ENCODE measurements at regions not wholly inside any gene's neighbourhood (a gene's known extent, or its start where the extent isn't known, plus 50 kb on each side); places are given as distances from the start of the nearest gene placed in this dataset.

DNA sequence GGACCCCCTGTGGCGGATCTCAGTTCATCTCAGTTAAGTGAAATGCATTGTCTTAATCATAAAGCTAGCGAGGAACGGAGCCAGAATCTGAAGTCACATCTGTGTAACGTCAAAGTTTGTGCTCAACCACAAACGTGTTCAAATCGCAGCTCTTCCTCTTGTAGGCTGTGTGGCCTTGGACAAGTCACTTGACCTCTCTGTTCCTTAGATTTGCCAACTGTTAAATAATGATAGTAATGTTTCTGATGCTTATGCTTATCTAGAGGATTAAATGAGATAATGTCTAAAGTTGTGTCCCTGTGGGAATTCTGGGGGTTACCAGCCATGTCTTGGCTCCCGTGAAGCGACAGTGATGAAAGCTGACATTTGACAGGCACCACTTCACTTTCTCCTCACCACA lies 69.2 kb upstream of the NEURL1B start:
- in situ Hi-C loops (cut with HindIII; ENCODE audit: low pct_unique_long_range_greater_than_20kb, low sequenced_read_pairs) = no loop called here
- no peak for DNase-seq (ENCODE audit: low read depth, low spot score)

DNA sequence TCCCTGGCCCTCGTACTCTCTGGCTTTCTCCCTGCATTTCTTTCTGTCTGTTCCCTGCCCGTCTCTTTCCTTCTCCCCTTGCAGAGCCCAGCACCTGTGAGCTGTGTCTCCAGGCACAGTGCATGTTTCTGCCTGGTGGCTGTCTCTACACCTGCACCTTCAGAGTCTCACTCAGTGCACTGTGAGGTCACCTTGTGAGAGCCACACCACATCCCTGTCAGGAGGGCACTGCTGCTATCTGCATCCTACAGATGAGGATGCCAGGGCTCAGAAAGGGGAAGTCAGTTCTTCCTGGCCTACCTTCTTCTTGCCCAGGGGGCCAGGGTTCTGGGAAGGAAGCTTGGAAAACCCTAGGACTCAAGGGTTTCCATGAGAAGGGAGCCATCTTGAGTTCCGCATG lies 69.7 kb upstream of the NEURL1B start:
- in situ Hi-C loops (cut with HindIII; ENCODE audit: low pct_unique_long_range_greater_than_20kb, low sequenced_read_pairs) = no loop called here
- no peak for DNase-seq (ENCODE audit: low read depth, low spot score)

DNA sequence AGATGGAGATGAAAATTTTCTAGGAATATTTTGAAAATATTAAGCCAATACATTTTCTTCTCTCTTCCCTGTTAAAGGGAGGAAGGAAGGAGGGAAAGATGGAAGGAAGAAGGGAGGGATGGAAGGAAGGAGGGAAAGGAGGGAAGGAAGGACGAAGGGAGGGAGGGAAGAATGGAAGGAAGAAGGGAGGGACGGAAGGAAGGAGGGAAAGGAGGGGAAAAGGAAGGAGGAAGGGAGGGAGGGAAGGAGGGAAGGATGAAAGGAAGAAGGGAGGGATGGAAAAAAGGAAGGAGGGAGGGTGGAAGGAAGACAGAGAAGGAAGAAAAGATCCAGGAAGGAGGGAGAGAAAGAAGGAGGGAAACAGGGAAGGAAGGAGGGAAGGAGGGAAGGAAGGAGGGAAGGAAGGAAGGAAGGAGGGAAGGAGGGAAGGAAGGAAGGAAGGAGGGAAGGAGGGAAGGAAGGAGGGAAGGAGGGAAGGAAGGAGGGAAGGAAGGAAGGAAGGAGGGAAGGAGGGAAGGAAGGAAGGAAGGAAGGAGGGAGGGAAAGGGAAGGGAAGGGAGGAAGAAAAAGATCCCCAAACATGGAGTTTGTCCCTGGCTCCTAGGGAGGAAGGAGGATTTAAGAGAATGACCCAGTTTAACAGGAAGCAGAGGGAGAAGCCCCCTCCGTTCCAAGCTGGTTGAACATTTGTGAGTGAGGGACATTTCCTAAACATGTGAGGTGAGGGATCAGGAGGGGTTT lies 70.3 kb upstream of the NEURL1B start:
- DNase-seq (ENCODE audit: low read depth, low spot score) = no peak
- in situ Hi-C loops (cut with HindIII; ENCODE audit: low pct_unique_long_range_greater_than_20kb, low sequenced_read_pairs) = no loop called here

DNA sequence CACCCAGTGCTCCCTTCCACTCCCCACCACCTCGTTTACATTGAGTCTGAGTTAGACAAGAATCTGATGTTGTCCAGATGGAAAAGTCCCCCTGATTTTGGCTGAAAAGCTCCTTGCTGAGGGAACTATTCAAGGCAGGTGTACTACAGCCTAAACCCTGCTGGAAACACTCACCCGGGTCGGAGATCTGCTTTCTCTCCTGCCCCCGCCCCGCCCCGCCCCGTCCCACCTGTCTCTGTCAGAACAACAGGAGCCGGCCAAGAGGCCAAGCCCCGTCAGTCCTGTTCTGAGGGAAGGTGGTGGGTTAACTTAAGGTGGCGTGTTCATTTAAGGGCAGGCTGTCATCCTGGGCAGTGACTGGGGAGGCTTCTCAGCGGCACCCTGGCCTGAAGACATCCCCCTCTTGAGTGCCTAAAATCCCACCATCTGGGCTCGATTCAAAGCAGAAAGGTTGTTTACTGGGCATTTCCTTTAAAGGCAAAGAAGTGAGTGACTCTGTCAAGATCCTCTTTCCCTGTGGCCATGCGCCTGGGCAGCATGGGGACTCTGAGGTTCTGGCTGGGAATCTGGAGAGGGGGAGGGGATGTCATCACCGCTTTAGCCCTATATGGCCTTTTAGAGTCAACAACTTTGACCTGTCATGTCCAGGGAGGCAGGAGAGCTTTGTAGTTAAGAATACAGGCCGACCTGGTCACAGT lies 71.1 kb upstream of the NEURL1B start:
- in situ Hi-C loops (cut with HindIII; ENCODE audit: low pct_unique_long_range_greater_than_20kb, low sequenced_read_pairs) = no loop called here
- DNase-seq (ENCODE audit: low read depth, low spot score) = no peak

DNA sequence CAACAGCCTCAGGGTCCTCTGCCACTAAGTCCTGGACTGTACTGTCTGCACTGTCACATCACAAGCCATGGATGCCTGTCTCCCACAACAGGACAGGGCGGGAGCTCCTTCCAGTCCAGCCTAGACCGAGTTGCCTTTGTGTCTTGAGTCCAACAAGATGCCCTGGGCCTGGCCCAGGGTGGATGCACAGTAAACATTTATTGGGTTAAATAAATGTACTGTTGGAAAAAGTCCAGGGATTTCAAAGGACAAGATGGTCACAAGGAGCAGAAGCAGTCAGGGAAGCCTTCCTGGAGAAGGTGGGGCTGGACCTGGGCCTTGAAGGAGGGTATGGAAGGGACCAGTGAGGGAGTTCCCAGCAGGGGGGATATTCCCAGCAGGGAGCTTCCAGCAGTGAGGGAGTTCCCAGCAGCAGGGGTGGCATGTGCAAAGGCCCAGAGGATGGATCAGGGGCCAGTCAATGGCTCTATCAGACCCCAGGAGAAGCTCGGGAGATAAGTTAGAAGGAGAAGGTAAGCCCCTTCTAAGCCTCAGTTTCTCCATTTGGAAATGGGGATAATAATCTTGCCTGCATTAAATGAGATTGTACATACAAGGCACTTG lies 72.7 kb upstream of the NEURL1B start:
- in situ Hi-C loops (cut with HindIII; ENCODE audit: low pct_unique_long_range_greater_than_20kb, low sequenced_read_pairs) = no loop called here
- DNase-seq (ENCODE audit: low read depth, low spot score) = no peak

DNA sequence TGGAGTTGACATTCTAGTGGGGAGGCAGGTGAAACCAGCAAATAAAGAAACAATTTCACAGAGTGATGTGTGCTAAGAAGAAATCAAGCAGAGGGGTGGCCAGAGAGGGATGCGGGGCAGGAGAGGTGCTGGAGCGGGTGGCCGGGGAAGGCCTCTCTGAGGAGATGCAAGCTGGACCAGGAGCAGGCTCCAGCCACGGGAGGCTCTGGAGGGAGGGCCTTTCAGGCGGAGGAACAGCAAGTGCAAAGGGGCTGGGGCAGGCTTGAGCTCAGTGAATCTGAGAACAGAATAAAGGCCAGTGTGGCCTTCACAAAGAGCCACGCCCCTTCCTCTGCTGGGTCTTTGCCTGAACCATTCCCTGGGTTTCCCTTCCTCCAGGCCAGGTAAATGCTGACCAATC lies 73.2 kb upstream of the NEURL1B start:
- no peak for DNase-seq (ENCODE audit: low read depth, low spot score)
- in situ Hi-C loops (cut with HindIII; ENCODE audit: low pct_unique_long_range_greater_than_20kb, low sequenced_read_pairs) = no loop called here

DNA sequence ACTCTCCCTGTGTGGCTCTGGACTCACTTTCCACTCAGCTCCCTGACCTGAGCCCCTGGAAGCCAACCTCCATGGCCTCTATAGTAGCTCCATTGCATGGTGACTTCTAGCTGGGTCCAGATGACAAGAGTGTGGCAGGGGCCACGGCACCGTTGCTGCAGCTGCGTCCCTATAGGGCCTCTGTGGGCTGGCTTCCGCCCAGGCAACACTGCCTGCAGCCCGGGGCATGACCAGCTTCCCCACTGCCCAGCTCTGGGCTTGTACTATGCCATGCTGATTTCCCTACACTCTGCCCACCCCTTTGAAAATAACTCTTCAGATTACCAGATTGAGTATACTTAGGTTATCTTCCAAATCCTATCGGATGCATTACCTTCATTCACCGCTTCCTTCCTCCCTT lies 73.8 kb upstream of the NEURL1B start:
- no peak for DNase-seq (ENCODE audit: low read depth, low spot score)
- in situ Hi-C loops (cut with HindIII; ENCODE audit: low pct_unique_long_range_greater_than_20kb, low sequenced_read_pairs) = no loop called here

DNA sequence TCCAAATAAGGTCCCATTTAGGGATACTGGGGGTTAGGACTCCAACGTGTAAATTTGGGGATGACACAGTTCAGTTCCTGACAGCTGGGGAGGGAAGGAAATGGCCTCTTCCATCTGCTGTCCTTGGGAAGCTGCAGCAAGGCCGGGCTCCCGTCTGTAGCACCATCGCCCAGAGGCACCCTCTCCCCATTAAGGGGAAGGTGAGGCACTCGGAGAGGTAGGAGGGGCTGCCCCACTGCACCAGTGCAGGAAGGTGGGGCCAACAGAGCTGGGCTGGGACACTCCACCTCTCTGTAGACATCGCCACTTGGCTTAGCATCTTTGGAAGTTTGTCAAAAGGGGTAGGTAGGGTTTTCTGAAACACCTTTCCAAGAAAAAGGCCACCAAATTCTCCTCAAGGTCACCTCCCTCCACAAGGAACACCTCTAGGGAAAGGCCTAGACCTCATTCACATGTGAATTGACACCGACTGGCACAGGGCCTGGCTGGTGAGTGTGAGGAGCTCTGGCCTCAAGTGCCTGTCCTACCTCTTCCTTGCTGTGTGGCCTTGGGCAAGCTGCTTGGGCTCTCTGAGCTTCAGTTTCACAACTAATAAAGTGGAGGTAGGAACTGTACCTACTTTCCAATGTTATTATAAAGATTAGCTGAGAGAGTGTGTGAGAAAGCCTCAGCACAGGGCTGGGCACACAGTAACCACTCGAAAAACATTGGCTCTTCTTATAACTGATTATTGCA lies 75.0 kb upstream of the NEURL1B start:
- in situ Hi-C loops (cut with HindIII; ENCODE audit: low pct_unique_long_range_greater_than_20kb, low sequenced_read_pairs) = no loop called here
- no peak for DNase-seq (ENCODE audit: low read depth, low spot score)

DNA sequence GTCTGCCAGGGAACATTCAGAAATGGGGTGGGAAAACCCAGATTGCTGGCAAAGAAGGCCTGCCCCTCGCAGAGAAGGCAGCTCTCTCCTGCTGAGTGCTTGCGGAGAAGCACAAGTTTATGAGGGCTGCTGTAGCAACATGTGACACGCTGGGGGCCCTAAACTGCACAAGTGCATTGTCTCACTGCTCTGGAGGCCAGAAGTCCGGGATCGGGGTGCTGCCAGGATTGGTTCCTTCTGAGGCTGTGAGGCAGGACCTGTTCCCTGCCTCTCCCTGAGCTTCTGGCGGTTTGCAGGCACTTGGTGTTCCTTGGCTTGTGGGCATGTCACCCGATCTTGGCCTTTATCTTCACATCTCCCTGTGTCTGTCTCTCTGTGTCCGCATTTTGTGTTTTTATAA lies 75.6 kb upstream of the NEURL1B start:
- DNase-seq (ENCODE audit: low read depth, low spot score) = no peak
- in situ Hi-C loops (cut with HindIII; ENCODE audit: low pct_unique_long_range_greater_than_20kb, low sequenced_read_pairs) = no loop called here

DNA sequence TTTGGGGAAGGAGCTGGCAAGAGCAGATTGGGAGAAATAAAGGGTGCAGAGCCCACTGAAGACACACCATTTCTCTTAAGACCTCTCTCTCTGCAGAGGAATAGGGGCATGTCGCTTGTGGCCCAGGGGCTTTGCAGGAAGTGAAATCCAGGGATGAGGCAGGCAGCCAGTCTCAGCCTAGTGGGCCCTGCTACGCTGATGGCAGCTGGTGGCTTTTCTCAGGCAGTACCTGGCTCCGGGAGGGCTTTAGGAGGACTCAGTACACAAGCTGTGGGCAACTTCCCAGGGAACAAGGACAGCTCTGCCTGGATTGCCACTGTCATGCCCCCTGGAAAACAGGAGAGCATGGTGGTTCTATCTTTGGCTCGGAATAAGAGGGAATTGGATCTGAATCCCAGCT lies 76.2 kb upstream of the NEURL1B start:
- in situ Hi-C loops (cut with HindIII; ENCODE audit: low pct_unique_long_range_greater_than_20kb, low sequenced_read_pairs) = no loop called here

DNA sequence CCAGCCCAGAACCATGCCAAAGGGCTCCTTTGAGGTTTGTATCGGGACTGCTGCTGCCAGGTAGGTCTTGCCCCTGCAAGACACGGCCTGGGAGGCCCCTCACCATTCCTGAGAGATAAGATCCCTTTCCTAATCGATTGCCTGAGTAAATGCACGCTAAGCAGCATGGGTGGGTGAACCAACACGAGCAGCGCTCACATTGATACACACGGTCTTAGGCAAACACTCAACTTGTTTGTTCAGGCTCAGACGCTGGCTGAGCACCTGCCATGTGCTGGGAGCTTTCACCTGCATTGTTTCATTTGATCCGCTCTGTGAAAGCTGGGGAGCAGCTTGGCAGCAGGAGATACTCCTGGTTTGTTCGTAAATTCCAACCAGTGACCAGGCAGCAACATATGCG lies 76.9 kb upstream of the NEURL1B start:
- DNase-seq (ENCODE audit: low read depth, low spot score) = no peak
- in situ Hi-C loops (cut with HindIII; ENCODE audit: low pct_unique_long_range_greater_than_20kb, low sequenced_read_pairs) = no loop called here

More for the DNA sequence above, 76.2 kb upstream of the NEURL1B start:
- no peak for DNase-seq (ENCODE audit: low read depth, low spot score)

DNA sequence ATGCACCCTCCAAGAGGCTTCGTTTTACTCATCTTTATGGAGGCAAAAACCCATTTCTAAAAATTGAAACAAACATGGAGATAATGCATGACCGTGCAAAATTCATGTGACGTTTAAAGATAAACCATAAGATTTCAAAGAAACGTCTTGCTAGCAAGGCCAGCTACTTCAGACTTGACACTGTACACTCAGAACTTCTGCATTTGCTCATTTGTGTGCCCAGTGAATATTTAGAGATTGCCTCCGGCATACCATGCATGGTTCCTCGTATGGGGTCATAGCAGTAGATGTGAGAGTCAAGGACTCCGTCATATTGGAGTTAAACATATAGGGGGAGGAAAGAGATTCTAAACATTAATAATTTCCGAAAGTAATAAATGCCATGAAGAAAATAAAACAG lies 78.6 kb upstream of the NEURL1B start:
- in situ Hi-C loops (cut with HindIII; ENCODE audit: low pct_unique_long_range_greater_than_20kb, low sequenced_read_pairs) = no loop called here

DNA sequence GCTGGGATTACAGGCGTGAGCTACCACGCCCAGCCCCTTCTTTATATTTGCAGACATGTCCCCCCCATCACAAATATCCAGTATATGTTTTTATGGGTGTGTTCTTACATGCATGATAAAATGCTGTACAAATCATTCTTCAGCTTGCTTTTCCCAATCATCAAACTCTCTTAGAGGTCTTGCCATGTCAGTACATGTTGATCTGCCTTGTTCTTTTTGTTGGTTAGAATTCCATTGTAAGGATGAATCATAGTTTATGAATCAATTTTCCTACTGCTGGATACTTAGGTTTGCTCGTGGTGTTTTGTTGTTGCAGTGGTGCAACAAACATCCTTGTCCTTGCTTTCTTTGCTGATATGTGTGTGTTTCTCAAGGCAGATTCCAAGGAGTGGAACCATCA lies 79.9 kb upstream of the NEURL1B start:
- in situ Hi-C loops (cut with HindIII; ENCODE audit: low pct_unique_long_range_greater_than_20kb, low sequenced_read_pairs) = no loop called here
- no peak for DNase-seq (ENCODE audit: low read depth, low spot score)

More for the DNA sequence above, 78.6 kb upstream of the NEURL1B start:
- DNase-seq (ENCODE audit: low read depth, low spot score) = no peak

DNA sequence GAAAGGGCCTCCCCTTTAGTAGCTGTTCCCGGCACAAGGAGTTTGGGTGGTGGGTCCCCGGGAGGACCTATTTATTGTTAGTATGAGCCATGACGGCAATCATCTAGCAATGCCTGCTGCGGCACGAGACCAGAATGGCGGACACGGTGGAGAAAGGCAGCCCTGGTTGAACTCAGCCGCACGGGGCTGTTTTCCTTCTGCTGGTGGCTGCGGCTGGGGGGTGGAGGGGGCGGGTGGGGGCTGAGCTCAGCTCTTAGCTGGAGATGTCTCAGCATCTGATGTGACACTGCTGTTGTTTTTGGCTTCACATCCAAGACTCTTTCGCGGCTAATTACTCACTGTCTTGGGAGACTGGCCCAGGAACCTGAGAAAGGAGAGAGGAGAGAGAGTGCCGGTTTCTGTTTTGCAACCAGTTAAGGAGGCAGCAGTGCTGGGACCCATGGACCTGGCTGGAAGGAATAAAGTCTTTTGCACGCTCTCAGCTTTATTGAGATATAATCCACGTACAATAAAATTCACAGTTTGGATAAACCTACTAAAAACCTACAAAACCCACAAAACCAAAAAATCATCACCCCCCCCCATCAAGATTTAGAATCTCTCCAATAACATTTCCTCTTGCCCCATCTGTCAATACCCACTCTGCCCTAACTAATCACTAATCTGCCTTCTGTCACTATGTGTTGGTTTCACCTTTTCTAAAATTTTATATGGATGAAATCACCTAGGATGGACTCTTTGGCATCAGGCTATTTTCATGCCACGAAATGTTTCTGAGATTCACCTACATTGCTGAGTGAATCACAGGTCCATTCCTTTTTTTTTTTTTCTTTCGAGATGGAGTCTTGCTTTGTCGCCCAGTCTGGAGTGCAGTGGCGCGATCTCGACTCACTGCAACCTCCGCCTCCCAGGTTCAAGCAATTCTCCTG lies 81.8 kb upstream of the NEURL1B start:
- in situ Hi-C loops (cut with HindIII; ENCODE audit: low pct_unique_long_range_greater_than_20kb, low sequenced_read_pairs) = no loop called here

DNA sequence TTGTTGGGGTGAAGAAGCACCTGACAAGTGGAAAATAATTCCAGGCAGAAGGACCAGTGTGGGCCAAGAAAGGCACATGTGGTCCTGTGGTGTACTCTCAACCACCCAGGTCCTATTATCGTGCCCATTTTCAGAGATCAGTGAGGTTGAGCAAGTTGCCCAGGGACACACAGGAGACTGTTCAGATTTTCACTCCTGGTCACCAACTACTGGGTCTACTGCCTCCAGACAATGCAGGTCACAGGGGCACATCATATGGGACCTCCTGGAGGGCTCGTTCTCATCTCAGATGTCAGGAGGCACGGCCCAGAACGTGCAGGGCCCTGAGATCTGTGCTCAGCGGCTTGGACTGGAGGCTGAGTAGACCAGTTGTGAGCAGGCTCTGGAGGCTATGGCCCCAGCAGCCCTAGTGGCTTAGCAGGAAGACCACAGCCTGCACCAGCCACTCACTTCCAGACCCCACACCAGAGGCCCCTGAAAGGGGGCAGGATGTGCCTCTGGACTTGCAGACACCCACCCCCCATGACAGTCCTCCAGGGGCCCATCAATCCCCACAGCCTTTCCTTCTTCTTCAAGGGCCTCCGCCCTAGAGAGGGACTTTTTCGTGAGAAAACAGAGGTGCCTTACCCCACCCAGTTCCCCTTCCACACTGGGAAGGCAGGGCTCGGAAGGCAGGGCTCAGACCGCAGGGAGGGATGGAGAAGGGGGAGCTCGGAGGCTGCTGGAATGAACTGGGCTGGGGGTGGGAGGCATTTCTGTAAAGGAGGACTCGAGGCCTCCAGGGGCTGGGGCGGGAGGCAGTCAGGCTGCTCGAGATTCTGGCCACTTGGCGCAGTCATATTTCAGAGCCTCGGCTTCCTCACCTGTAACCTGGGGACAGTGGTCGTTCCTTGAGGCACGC lies 82.7 kb upstream of the NEURL1B start:
- DNase-seq (ENCODE audit: low read depth, low spot score) = no peak
- in situ Hi-C loops (cut with HindIII; ENCODE audit: low pct_unique_long_range_greater_than_20kb, low sequenced_read_pairs) = no loop called here

More for the DNA sequence above, 81.8 kb upstream of the NEURL1B start:
- DNase-seq (ENCODE audit: low read depth, low spot score) = no peak

DNA sequence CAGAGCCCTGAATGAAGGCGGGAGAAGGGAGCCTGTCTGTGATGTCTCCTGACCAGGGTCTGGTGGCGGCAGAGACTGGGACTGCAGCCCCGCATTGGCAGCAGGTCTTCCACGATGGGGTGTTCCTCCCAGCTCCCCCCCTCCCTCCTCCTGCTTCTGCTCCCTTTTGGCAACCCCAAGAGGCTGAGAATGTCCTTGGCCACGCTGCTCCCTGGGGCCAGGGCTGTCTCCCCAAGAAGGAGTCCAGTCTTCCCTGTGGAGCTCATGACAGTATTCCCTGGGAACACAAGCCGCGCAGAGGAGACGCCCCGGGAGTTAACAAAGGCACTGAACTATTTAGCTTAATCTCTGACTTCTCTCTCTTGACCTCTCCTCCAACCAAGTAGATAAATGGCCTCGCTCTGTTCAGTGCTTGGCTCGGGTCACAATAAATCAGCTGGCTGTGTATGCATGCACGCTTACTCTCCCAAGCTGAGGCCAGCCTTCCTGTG lies 84.0 kb upstream of the NEURL1B start:
- DNase-seq (ENCODE audit: low read depth, low spot score) = no peak
- in situ Hi-C loops (cut with HindIII; ENCODE audit: low pct_unique_long_range_greater_than_20kb, low sequenced_read_pairs) = no loop called here
